Glomerular visceral epithelial cell (primary cell): ENCODE measurements at regions not wholly inside any gene's neighbourhood (a gene's known extent, or its start where the extent isn't known, plus 50 kb on each side); places are given as distances from the start of the nearest gene placed in this dataset.

Source experiments
- DNase-seq: peaks from one replicate; pipeline ENCODE4 v3.0.0-alpha.2; 2016; ENCODE audit errors: extremely low spot score

GRCh38 chr20:16946097-16946496, 197.9 kb downstream of the OTOR start:
- no peak for DNase-seq

- no peak for DNase-seq
Observed at GRCh38 chr20:16947479-16947878, 199.3 kb downstream of the OTOR start.

GRCh38 chr20:16951876-16952275, 203.7 kb downstream of the OTOR start:
- DNase-seq, result no peak

- DNase-seq, result no peak
Observed at GRCh38 chr20:16952965-16953364, 204.8 kb downstream of the OTOR start.

- no peak for DNase-seq
Observed at GRCh38 chr20:16953858-16954257, 205.7 kb downstream of the OTOR start.

GRCh38 chr20:16955462-16955861, 207.3 kb downstream of the OTOR start:
- DNase-seq, result no peak

- DNase-seq, result no peak
Observed at GRCh38 chr20:16955971-16956370, 207.8 kb downstream of the OTOR start.

- DNase-seq, result no peak
Observed at GRCh38 chr20:16965401-16965800, 217.2 kb downstream of the OTOR start.

- DNase-seq, result no peak
Observed at GRCh38 chr20:16966276-16966880, 218.2 kb downstream of the OTOR start.

- no peak for DNase-seq
Observed at GRCh38 chr20:16968099-16968498, 219.9 kb downstream of the OTOR start.

- no peak for DNase-seq
Observed at GRCh38 chr20:16970776-16971175, 222.6 kb downstream of the OTOR start.

GRCh38 chr20:16974080-16974854, 226.1 kb downstream of the OTOR start:
- DNase-seq, result no peak

GRCh38 chr20:16974855-16975162, 226.7 kb downstream of the OTOR start:
- no peak for DNase-seq

- DNase-seq, result no peak
Observed at GRCh38 chr20:16975682-16976081, 227.5 kb downstream of the OTOR start.

GRCh38 chr20:16978497-16978896, 230.3 kb downstream of the OTOR start:
- DNase-seq, result no peak

- DNase-seq, result no peak
Observed at GRCh38 chr20:16982091-16982726, 234.1 kb downstream of the OTOR start.

- DNase-seq, result no peak
Observed at GRCh38 chr20:16984481-16984880, 236.3 kb downstream of the OTOR start.

- DNase-seq, result no peak
Observed at GRCh38 chr20:17003170-17003870, 223.5 kb upstream of the PCSK2 start.

GRCh38 chr20:17010181-17010580, 216.7 kb upstream of the PCSK2 start:
- no peak for DNase-seq

- DNase-seq, result no peak
Observed at GRCh38 chr20:17012546-17013226, 214.2 kb upstream of the PCSK2 start.

GRCh38 chr20:17014217-17014616, 212.6 kb upstream of the PCSK2 start:
- DNase-seq, result no peak

GRCh38 chr20:17014756-17015366, 212.0 kb upstream of the PCSK2 start:
- no peak for DNase-seq
